ENCODE measurements at regions not wholly inside any gene's neighbourhood (a gene's known extent, or its start where the extent isn't known, plus 50 kb on each side); places are given as distances from the start of the nearest gene placed in this dataset.

- Histone ChIP-seq H3K27me3 (no peaks in the 10 kb centered on the region), H3K36me3 (replicated peaks in 1 of 2; ENCODE audit: insufficient read depth in 1 of 2, low read depth in 2 of 2) (no peaks in the 10 kb centered on the region), H3K27ac (no peak overlapping the region), H3K4me3 (no peak overlapping the region), H3K9me3 (no peaks in the 10 kb centered on the region), H3K4me1 (no peaks in the 10 kb centered on the region)
- intact Hi-C loops (cut with DNase I): no loop called here
- DNase-seq: no peak
- no peak for ATAC-seq
- TF ChIP-seq CTCF (IDR thresholded peaks at IDR 0.05) (no peak), POLR2A (IDR thresholded peaks at IDR 0.05) (no peak)
Observed at GRCh38 chr21:23694390-23694789, 1912.9 kb downstream of the MRPL39 start.

DNA sequence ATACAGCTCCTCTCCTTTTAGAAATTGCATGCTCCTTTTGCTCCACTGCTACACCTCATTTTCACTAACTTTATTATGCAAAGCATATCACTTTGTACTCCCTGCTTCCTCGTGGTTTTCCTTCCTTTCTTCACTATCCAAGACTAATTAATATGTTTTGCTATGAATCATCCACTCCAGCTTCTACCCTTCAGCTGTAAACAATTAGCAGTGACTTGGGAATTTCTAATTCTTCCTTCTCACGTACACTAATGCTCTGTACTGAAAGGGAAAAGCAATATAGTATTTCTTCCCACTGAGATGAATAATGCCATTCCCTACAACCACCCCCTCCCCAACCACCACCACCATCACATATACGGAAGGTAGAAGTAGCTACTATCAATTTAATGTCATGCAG is 1917.0 kb downstream of the MRPL39 start:
- no peaks in the 10 kb centered on the region for H3K27me3 ChIP-seq
- TF ChIP-seq CTCF (IDR thresholded peaks at IDR 0.05): no peak
- no peak for TF ChIP-seq POLR2A (IDR thresholded peaks at IDR 0.05)
- intact Hi-C loops (cut with DNase I): no loop called here
- no peak overlapping the region for H3K27ac ChIP-seq
- no peaks in the 10 kb centered on the region for H3K36me3 ChIP-seq (replicated peaks in 1 of 2; ENCODE audit: insufficient read depth in 1 of 2, low read depth in 2 of 2)
- no peak for DNase-seq
- H3K4me1 ChIP-seq: no peaks in the 10 kb centered on the region
- ATAC-seq: no peak
- H3K9me3 ChIP-seq: no peaks in the 10 kb centered on the region
- H3K4me3 ChIP-seq: no peak overlapping the region
- 37 to 43% methylated on average over 3 of the region's 3 CpGs for WGBS, 2 donors

DNA sequence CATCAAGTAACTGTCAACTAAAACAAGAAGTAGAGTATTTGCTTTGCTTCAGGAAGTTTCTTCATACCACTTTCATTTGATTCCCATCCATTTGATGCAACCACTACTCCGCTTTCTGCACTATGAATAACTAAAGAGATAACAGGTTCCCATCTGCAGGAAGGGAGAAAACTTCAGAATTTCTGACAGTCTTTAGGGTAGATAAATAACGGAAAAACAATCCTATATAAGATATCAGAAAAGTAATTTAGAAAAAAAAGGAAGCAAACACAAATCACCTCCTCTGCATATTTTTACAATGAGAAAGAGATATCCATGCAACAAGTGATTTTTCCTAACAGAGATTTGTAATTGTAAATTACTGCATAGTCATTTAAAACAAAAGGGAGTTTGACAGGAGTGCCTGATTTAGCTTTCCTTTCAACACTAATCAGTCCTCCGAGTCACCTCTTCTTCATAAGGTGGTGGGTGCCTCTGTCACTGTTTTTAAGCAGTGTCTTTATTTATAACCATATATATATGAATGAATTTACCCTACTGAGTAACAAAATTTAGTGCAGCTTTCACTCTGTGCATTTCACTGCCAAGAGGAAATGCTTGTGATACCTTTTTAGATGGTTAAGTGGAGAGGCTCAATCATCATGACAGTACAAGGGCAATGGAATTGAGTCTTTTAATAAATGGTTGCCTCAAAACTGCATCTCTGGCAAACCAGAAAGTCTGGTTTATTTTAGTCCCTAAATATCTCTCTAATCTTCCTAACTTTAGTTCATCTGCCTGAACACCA is 1920.4 kb downstream of the MRPL39 start:
- Histone ChIP-seq H3K27me3 (no peaks in the 10 kb centered on the region), H3K9me3 (no peaks in the 10 kb centered on the region), H3K4me3 (no peak overlapping the region), H3K36me3 (replicated peaks in 1 of 2; ENCODE audit: insufficient read depth in 1 of 2, low read depth in 2 of 2) (no peaks in the 10 kb centered on the region), H3K4me1 (no peaks in the 10 kb centered on the region), H3K27ac (no peak overlapping the region)
- 37 to 45% methylated on average over 3 of the region's 3 CpGs for WGBS, 2 donors
- TF ChIP-seq POLR2A (IDR thresholded peaks at IDR 0.05) (no peak), CTCF (IDR thresholded peaks at IDR 0.05) (no peak)
- intact Hi-C loops (cut with DNase I): no loop called here
- DNase-seq: no peak
- ATAC-seq: no peak

DNA sequence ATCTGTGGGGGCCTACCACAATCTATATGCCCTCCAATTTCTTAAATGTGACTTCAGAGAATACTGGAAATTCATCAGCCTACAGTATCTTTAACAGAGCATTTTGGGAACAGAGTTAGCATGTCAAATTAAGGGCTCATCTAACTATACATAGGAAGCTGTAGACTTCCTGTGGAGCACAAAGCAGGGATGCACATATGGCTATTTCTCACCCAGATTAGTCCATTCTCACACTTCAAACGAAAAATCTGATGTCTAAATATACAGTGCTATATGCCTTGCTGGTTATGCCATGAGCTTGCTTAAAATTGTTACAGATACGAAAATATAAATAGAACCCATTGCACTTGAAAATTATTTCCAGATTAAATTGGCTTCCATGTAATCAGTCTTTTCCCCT is 1922.8 kb downstream of the MRPL39 start:
- WGBS, 2 donors: 31 to 36% methylated on average over 2 of the region's 2 CpGs
- no peak for ATAC-seq
- intact Hi-C loops (cut with DNase I): no loop called here
- no peak for TF ChIP-seq CTCF (IDR thresholded peaks at IDR 0.05)
- TF ChIP-seq POLR2A (IDR thresholded peaks at IDR 0.05): no peak
- Histone ChIP-seq H3K27me3 (no peaks in the 10 kb centered on the region), H3K36me3 (replicated peaks in 1 of 2; ENCODE audit: insufficient read depth in 1 of 2, low read depth in 2 of 2) (no peaks in the 10 kb centered on the region), H3K4me3 (no peak overlapping the region), H3K9me3 (no peaks in the 10 kb centered on the region), H3K27ac (no peak overlapping the region), H3K4me1 (no peaks in the 10 kb centered on the region)
- no peak for DNase-seq

DNA sequence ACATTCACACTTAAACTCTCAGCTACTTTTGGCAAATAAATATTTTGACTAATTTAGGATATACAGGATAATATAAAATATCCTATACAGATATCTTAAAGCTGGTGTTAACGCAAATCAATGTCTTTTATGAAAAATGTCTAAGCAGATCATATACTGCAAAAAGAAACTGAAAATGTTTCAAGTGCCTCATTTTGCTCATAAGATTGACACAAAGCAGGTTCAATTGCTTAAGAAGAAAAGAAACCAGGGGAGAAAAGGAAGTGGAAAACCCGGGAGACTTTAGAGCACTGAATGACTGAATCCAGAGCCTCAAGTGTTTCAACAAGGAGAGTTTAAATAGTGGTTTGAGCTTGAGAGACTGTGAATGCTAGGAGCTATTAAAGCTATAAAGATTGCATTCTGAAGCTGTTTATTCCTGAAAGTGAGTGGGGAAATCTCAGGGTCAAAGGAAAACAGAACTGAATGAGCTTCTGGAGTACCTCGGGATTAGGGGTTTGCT is 1943.0 kb downstream of the MRPL39 start:
- ATAC-seq: no peak
- 62 to 63% methylated on average over 3 of the region's 3 CpGs for WGBS, 2 donors
- TF ChIP-seq CTCF (IDR thresholded peaks at IDR 0.05): no peak
- TF ChIP-seq POLR2A (IDR thresholded peaks at IDR 0.05): no peak
- H3K36me3 ChIP-seq (replicated peaks in 1 of 2; ENCODE audit: insufficient read depth in 1 of 2, low read depth in 2 of 2): no peaks in the 10 kb centered on the region
- H3K27ac ChIP-seq: no peak overlapping the region
- H3K4me3 ChIP-seq: no peak overlapping the region
- no peak for DNase-seq
- H3K4me1 ChIP-seq: no peaks in the 10 kb centered on the region
- no peaks in the 10 kb centered on the region for H3K27me3 ChIP-seq
- no peaks in the 10 kb centered on the region for H3K9me3 ChIP-seq
- intact Hi-C loops (cut with DNase I): no loop called here

All from body of pancreas (tissue), 4 donors.